ENCODE measurements at regions not wholly inside any gene's neighbourhood (a gene's known extent, or its start where the extent isn't known, plus 50 kb on each side); places are given as distances from the start of the nearest gene placed in this dataset.

- Histone ChIP-seq H3K23me2 (ENCODE audit: insufficient read length, low read depth, low read length, poor library complexity, severe bottlenecking) (no peaks in the 10 kb centered on the region), H3K14ac (ENCODE audit: insufficient read depth, low read length) (no peak overlapping the region), H4K91ac (ENCODE audit: insufficient read length, low read depth, low read length) (no peak overlapping the region), H4K20me1 (ENCODE audit: control insufficient read depth, insufficient read depth, insufficient read length) (no peaks in the 10 kb centered on the region), H3K27me3 (ENCODE audit: insufficient read depth, low read length) (no peaks in the 10 kb centered on the region; the same call in 1 of the 2 replicates), H3K18ac (ENCODE audit: insufficient read length, low read depth, low read length) (no peak overlapping the region), H3K9me3 (ENCODE audit: control insufficient read depth, low read depth, low read length) (no peaks in the 10 kb centered on the region), H3K4me1 (ENCODE audit: insufficient read depth, low read length) (no peaks in the 10 kb centered on the region; the same call in 1 of the 2 replicates), H3K4me2 (ENCODE audit: insufficient read depth, insufficient read length, low read length) (no peak overlapping the region), H2BK15ac (ENCODE audit: low read depth, low read length) (no peak overlapping the region), H2BK5ac (ENCODE audit: insufficient read length, low read length) (no peak overlapping the region), H4K8ac (replicated peaks; ENCODE audit: insufficient read length, low read depth, low read length) (no peak overlapping the region), H2AK5ac (ENCODE audit: insufficient read length, low read length) (no peak overlapping the region), H2BK120ac (ENCODE audit: low read depth, low read length, poor library complexity, severe bottlenecking) (no peak overlapping the region), H2BK20ac (ENCODE audit: low read depth, low read length, poor library complexity, severe bottlenecking) (no peak overlapping the region), H3K9ac (ENCODE audit: extremely low read depth, insufficient read length, low read length) (no peak overlapping the region), H4K5ac (ENCODE audit: insufficient read length, low read depth, low read length) (no peak overlapping the region), H3K79me2 (ENCODE audit: insufficient read depth, low read length) (no peaks in the 10 kb centered on the region), H3K56ac (ENCODE audit: insufficient read length, low read depth, low read length) (no peak overlapping the region), H3K27ac (ENCODE audit: insufficient read length, low read depth, low read length) (no peak overlapping the region), H3K4ac (ENCODE audit: low read depth, low read length) (no peak overlapping the region), H3K23ac (ENCODE audit: insufficient read length, low read depth, low read length) (no peak overlapping the region), H3T11ph (ENCODE audit: low read length) (no peak overlapping the region), H2AFZ (ENCODE audit: low read length) (no peak overlapping the region), H3K79me1 (ENCODE audit: insufficient read depth, low read depth, low read length, poor library complexity, severe bottlenecking) (no peaks in the 10 kb centered on the region), H2BK12ac (ENCODE audit: insufficient read length, low read depth, low read length) (no peak overlapping the region)
- no CpG with 5 or more reads among the region's 11 CpGs for WGBS (ENCODE audit: extremely low coverage, insufficient read length, low lambda C conversion rate)
- Mint-ChIP-seq H3K36me3 (ENCODE audit: insufficient read depth in 1 of 3, low read depth in 3 of 3) (no peaks in the 10 kb centered on the region), H3K4me1 (no peaks in the 10 kb centered on the region), H3K27ac (no peak overlapping the region), H3K4me3 (no peak overlapping the region), H3K9me3 (no peaks in the 10 kb centered on the region), H3K27me3 (ENCODE audit: low read depth) (peaks cover 66% of the 10 kb centered on the region)
- peak; percentile 67 for TF ChIP-seq CTCF (conservative IDR thresholded peaks at IDR 0.05)
- DNase-seq = peak; percentile 78
Observed at GRCh38 chr12:130266751-130267150, 70.9 kb upstream of the PIWIL1 start.

Measured in H9 (cell line).